SK-N-SH (cell line): ENCODE measurements at regions not wholly inside any gene's neighbourhood (a gene's known extent, or its start where the extent isn't known, plus 50 kb on each side); places are given as distances from the start of the nearest gene placed in this dataset.

Experiments used
- CTCF ChIA-PET: fragments of 300-600, 350-600 bp; formaldehyde crosslinking; extraction: SDS; loops from one replicate; lab custom pipeline; 2021; lab: Yijun Ruan, JAX
- POLR2A ChIA-PET: fragments of 350-600 bp; sonication (Branson Sonifier 250); formaldehyde crosslinking; extraction: SDS; loops from one replicate; lab custom pipeline; 2020; ENCODE audit warnings: antibody characterized with exemption, inconsistent platforms; lab: Yijun Ruan, JAX
- DNase-seq: peaks from one replicate; pipeline ENCODE4 v3.0.0; 2012
- H2AFZ ChIP-seq: fragments of 200-600 bp; sonication (generic); 2 replicates; pipeline ENCODE4 v1.8.1; 2016; ENCODE audit warnings: antibody characterized with exemption, mild to moderate bottlenecking, low read depth
- H3F3A ChIP-seq: fragments of 200-600 bp; sonication (generic); replicated peaks from 2 replicates; pipeline ENCODE3; 2016; ENCODE audit warnings: antibody characterized with exemption, mild to moderate bottlenecking; ENCODE audit not compliant: insufficient read depth
- H3K27ac ChIP-seq, 2 experiments: fragments of 200-500 bp in 1 of 2; fragments of 200-600 bp in 1 of 2; sonication (Bioruptor generic) in 1 of 2; sonication (generic), shearing (Covaris generic) in 1 of 2; 2 replicates each; pipeline versions ENCODE4 v1.5.1 to v1.6.1; 2014 to 2016; ENCODE audit warnings: low read depth in 2 of 2, inconsistent platforms in 1 of 2, low read length in 1 of 2, mild to moderate bottlenecking in 1 of 2, mixed read lengths in 1 of 2
- H3K27me3 ChIP-seq: fragments of 200-600 bp; sonication (generic), shearing (Covaris generic); 2 replicates; pipeline ENCODE4 v1.6.1; 2016; ENCODE audit warnings: mixed run types; ENCODE audit not compliant: insufficient read depth
- H3K36me3 ChIP-seq, 2 experiments: fragments of 200-500 bp in 1 of 2; fragments of 200-600 bp in 1 of 2; sonication (Bioruptor generic) in 1 of 2; sonication (generic) in 1 of 2; replicated peaks in 1 of 2; 2 replicates each; pipeline versions ENCODE3 to v1.5.1; 2014 to 2016; ENCODE audit warnings: low read length in 1 of 2, mild to moderate bottlenecking in 1 of 2; ENCODE audit not compliant: insufficient read depth in 2 of 2, control insufficient read depth in 1 of 2
- H3K4me1 ChIP-seq, 2 experiments: fragments of 200-500 bp in 1 of 2; fragments of 200-600 bp in 1 of 2; sonication (Bioruptor generic) in 1 of 2; sonication (generic), shearing (Covaris generic) in 1 of 2; 2 replicates each; pipeline versions ENCODE4 v1.5.1 to v1.6.1; 2014 to 2016; ENCODE audit warnings: low read depth in 1 of 2, low read length in 1 of 2, mixed run types in 1 of 2; ENCODE audit not compliant: insufficient read depth in 2 of 2, control insufficient read depth in 1 of 2
- H3K4me2 ChIP-seq: fragments of 200-600 bp; sonication (generic), shearing (Covaris generic); 2 replicates; pipeline ENCODE4 v1.6.1; 2017; ENCODE audit warnings: mixed run types
- H3K4me3 ChIP-seq, 2 experiments: fragments of 200-500 bp in 1 of 2; fragments of 200-600 bp in 1 of 2; sonication (Bioruptor generic) in 1 of 2; sonication (generic), shearing (Covaris generic) in 1 of 2; 2 replicates each; pipeline versions ENCODE4 v1.5.1 to v1.8.1; 2014 to 2016; ENCODE audit warnings: low read depth in 2 of 2, inconsistent platforms in 1 of 2, low read length in 1 of 2, mild to moderate bottlenecking in 1 of 2, mixed read lengths in 1 of 2, moderate library complexity in 1 of 2
- H3K79me2 ChIP-seq: fragments of 200-600 bp; sonication (generic); 2 replicates; pipeline ENCODE4 v1.8.1; 2017; ENCODE audit warnings: mild to moderate bottlenecking; ENCODE audit not compliant: insufficient read depth
- H3K9ac ChIP-seq: fragments of 200-600 bp; sonication (generic); 2 replicates; pipeline ENCODE4 v1.6.1; 2017; ENCODE audit warnings: mixed run types
- H3K9me2 ChIP-seq: fragments of 200-600 bp; sonication (generic); 2 replicates; pipeline ENCODE4 v1.6.1; 2017; ENCODE audit warnings: mixed run types
- H3K9me3 ChIP-seq: fragments of 200-600 bp; sonication (generic); 2 replicates; pipeline ENCODE4 v1.6.1; 2017; ENCODE audit warnings: mixed run types, mild to moderate bottlenecking, moderate library complexity
- H4K20me1 ChIP-seq: fragments of 200-600 bp; sonication (generic); 2 replicates; pipeline ENCODE4 v1.6.1; 2017; ENCODE audit warnings: mild to moderate bottlenecking, mixed run types; ENCODE audit not compliant: insufficient read depth
- CHD2 ChIP-seq: fragments of 150-350 bp; IDR thresholded peaks from 2 replicates; pipeline ENCODE4 v1.6.1; 2018; ENCODE audit warnings: low read length; ENCODE audit not compliant: partially characterized antibody
- EP300 ChIP-seq, 2 experiments: IDR thresholded peaks; 2 replicates each; pipeline versions ENCODE4 v1.4.0 to v1.6.1; 2012; ENCODE audit warnings: borderline replicate concordance in 1 of 2, low read depth in 1 of 2, low read length in 1 of 2
- FOSL2 ChIP-seq: IDR thresholded peaks from 2 replicates; pipeline ENCODE4 v1.4.0; 2012; ENCODE audit warnings: low read depth, mild to moderate bottlenecking, moderate library complexity, borderline replicate concordance
- MXI1 ChIP-seq: IDR thresholded peaks from 2 replicates; pipeline ENCODE4 v1.6.1; 2012; ENCODE audit warnings: mild to moderate bottlenecking, low read depth, low read length, improper control_type of control experiment
- POLR2AphosphoS5 ChIP-seq: IDR thresholded peaks from 2 replicates; pipeline ENCODE4 v1.6.1; 2012; ENCODE audit warnings: low read depth, low read length
- RAD21 ChIP-seq: IDR thresholded peaks from 2 replicates; pipeline ENCODE4 v1.6.1; 2012; ENCODE audit warnings: mild to moderate bottlenecking, low read length
- RFX5 ChIP-seq: IDR thresholded peaks from 2 replicates; pipeline ENCODE4 v1.6.1; 2012; ENCODE audit warnings: mild to moderate bottlenecking, improper control_type of control experiment, low read length
- RXRA ChIP-seq: IDR thresholded peaks from 2 replicates; pipeline ENCODE4 v1.4.0; 2012; ENCODE audit warnings: low read depth, mild to moderate bottlenecking, borderline replicate concordance
- SIN3A ChIP-seq: IDR thresholded peaks from 2 replicates; pipeline ENCODE4 v1.6.1; 2012; ENCODE audit warnings: low read depth, mild to moderate bottlenecking, low read length, moderate library complexity, borderline replicate concordance
- TAF1 ChIP-seq: IDR thresholded peaks from 2 replicates; pipeline ENCODE4 v1.6.1; 2012; ENCODE audit warnings: low read depth, mild to moderate bottlenecking, low read length, moderate library complexity, borderline replicate concordance
- TCF12 ChIP-seq: IDR thresholded peaks from 2 replicates; pipeline ENCODE4 v1.4.0; 2012
- TEAD4 ChIP-seq: IDR thresholded peaks from 2 replicates; pipeline ENCODE4 v1.4.0; 2012; ENCODE audit warnings: mild to moderate bottlenecking, borderline replicate concordance; ENCODE audit not compliant: insufficient read depth
- YY1 ChIP-seq: IDR thresholded peaks from 2 replicates; pipeline ENCODE4 v1.4.0; 2012; ENCODE audit warnings: low read depth, mild to moderate bottlenecking
- WGBS: methylation state at CpG from one replicate; pipeline ENCODE4 v1.1.6; 2017; ENCODE audit warnings: low lambda C conversion rate; 5-methylcytosine and 5-hydroxymethylcytosine counted together
- TF ChIP-seq, protein P1 (sequence below): IDR thresholded peaks from 2 replicates; pipeline ENCODE4 v1.4.0; 2012; ENCODE audit warnings: low read depth, borderline replicate concordance
- TF ChIP-seq, protein P2 (sequence below): IDR thresholded peaks from 2 replicates; pipeline ENCODE4 v1.4.0; 2012; ENCODE audit warnings: low read depth
- TF ChIP-seq, protein P3 (sequence below): fragments of 150-350 bp; IDR thresholded peaks from 2 replicates; pipeline ENCODE4 v1.6.1; 2017; ENCODE audit warnings: antibody characterized with exemption, low read length, low read depth, borderline replicate concordance
- TF ChIP-seq, protein P4 (sequence below): IDR thresholded peaks from 2 replicates; pipeline ENCODE4 v1.6.1; 2012; ENCODE audit warnings: mild to moderate bottlenecking, low read depth, low read length, moderate library complexity
- TF ChIP-seq, protein P5 (sequence below): IDR thresholded peaks from 2 replicates; pipeline ENCODE4; 2012

DNA sequence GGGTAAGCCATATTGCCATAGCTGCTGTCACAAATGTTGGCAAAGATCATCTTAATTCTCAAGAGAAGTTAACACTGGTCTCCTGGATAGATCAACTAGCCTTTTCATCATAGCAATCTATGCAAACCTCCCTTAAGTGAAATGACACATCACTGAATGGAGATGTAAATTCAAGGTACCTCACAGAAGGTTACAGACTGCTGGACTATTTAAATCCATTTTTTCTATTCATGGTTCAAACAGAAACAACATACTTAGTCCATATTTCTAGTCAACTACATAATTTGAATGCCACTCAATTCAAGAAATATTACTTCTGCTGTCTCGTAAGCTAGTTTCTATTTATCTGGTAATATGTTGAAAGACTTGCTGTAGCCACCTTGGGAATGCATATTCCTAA lies 748.3 kb downstream of the C12orf50 start (continued):
- TF ChIP-seq, protein P1, sequence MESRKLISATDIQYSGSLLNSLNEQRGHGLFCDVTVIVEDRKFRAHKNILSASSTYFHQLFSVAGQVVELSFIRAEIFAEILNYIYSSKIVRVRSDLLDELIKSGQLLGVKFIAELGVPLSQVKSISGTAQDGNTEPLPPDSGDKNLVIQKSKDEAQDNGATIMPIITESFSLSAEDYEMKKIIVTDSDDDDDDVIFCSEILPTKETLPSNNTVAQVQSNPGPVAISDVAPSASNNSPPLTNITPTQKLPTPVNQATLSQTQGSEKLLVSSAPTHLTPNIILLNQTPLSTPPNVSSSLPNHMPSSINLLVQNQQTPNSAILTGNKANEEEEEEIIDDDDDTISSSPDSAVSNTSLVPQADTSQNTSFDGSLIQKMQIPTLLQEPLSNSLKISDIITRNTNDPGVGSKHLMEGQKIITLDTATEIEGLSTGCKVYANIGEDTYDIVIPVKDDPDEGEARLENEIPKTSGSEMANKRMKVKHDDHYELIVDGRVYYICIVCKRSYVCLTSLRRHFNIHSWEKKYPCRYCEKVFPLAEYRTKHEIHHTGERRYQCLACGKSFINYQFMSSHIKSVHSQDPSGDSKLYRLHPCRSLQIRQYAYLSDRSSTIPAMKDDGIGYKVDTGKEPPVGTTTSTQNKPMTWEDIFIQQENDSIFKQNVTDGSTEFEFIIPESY: no peak
- TF ChIP-seq, protein P2, sequence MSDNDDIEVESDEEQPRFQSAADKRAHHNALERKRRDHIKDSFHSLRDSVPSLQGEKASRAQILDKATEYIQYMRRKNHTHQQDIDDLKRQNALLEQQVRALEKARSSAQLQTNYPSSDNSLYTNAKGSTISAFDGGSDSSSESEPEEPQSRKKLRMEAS: no peak
- no peak for TF ChIP-seq YY1
- no peak for TF ChIP-seq TCF12
- no peak for TF ChIP-seq EP300 (IDR thresholded peaks at IDR 0.05; ENCODE audit: borderline replicate concordance in 1 of 2, low read depth in 1 of 2, low read length in 1 of 2)
- TF ChIP-seq RXRA: no peak
- no peak for TF ChIP-seq FOSL2
- TF ChIP-seq TAF1: no peak

DNA sequence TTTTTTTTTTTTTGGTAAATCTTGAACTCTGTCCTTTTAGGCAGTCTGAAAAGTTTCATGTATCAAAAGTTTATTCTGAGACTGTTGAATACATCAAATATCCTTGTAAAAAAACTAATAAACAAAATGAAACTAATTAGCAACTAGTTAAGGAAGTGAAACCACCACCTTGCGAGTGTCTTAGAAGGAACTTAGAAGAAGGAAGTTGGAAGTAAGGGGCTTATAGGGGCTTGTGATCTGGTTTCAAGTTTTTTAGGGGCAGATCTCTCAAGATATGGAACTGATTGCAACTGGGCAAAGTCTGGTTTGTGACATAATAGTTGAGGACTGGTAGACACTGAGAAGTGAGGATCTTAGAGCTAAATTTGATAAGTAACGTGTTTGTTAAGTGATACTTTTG lies 748.8 kb downstream of the C12orf50 start:
- DNase-seq: no peak
- ChIA-PET POLR2A (no interaction called here), CTCF (no interaction called here)
- WGBS: 96% methylated on average over 2 of the region's 2 CpGs
- Histone ChIP-seq H2AFZ (peak overlapping the region; percentile 36), H3K4me3 (no peak overlapping the region), H3K9me2 (no peaks in the 10 kb centered on the region), H3K4me2 (no peak overlapping the region), H3K9ac (no peak overlapping the region), H3K4me1 (no peaks in the 10 kb centered on the region; a peak in 1 of 4 replicates), H3K36me3 (no peaks in the 10 kb centered on the region), H3K27ac (no peak overlapping the region), H4K20me1 (no peaks in the 10 kb centered on the region), H3K27me3 (no peaks in the 10 kb centered on the region), H3K9me3 (no peaks in the 10 kb centered on the region), H3F3A (no peaks in the 10 kb centered on the region), H3K79me2 (no peaks in the 10 kb centered on the region)
- no peak for TF ChIP-seq MXI1
- TF ChIP-seq POLR2AphosphoS5: no peak
- TF ChIP-seq RFX5: no peak
- TF ChIP-seq CHD2: no peak
- TF ChIP-seq TEAD4: no peak
- TF ChIP-seq, protein P3, sequence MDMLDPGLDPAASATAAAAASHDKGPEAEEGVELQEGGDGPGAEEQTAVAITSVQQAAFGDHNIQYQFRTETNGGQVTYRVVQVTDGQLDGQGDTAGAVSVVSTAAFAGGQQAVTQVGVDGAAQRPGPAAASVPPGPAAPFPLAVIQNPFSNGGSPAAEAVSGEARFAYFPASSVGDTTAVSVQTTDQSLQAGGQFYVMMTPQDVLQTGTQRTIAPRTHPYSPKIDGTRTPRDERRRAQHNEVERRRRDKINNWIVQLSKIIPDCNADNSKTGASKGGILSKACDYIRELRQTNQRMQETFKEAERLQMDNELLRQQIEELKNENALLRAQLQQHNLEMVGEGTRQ: no peak
- TF ChIP-seq, protein P4, sequence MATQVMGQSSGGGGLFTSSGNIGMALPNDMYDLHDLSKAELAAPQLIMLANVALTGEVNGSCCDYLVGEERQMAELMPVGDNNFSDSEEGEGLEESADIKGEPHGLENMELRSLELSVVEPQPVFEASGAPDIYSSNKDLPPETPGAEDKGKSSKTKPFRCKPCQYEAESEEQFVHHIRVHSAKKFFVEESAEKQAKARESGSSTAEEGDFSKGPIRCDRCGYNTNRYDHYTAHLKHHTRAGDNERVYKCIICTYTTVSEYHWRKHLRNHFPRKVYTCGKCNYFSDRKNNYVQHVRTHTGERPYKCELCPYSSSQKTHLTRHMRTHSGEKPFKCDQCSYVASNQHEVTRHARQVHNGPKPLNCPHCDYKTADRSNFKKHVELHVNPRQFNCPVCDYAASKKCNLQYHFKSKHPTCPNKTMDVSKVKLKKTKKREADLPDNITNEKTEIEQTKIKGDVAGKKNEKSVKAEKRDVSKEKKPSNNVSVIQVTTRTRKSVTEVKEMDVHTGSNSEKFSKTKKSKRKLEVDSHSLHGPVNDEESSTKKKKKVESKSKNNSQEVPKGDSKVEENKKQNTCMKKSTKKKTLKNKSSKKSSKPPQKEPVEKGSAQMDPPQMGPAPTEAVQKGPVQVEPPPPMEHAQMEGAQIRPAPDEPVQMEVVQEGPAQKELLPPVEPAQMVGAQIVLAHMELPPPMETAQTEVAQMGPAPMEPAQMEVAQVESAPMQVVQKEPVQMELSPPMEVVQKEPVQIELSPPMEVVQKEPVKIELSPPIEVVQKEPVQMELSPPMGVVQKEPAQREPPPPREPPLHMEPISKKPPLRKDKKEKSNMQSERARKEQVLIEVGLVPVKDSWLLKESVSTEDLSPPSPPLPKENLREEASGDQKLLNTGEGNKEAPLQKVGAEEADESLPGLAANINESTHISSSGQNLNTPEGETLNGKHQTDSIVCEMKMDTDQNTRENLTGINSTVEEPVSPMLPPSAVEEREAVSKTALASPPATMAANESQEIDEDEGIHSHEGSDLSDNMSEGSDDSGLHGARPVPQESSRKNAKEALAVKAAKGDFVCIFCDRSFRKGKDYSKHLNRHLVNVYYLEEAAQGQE: no peak
- no peak for TF ChIP-seq SIN3A
- no peak for TF ChIP-seq RXRA
- TF ChIP-seq RAD21: no peak
- TF ChIP-seq, protein P5, sequence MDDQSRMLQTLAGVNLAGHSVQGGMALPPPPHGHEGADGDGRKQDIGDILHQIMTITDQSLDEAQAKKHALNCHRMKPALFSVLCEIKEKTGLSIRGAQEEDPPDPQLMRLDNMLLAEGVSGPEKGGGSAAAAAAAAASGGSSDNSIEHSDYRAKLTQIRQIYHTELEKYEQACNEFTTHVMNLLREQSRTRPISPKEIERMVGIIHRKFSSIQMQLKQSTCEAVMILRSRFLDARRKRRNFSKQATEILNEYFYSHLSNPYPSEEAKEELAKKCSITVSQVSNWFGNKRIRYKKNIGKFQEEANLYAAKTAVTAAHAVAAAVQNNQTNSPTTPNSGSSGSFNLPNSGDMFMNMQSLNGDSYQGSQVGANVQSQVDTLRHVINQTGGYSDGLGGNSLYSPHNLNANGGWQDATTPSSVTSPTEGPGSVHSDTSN: no peak
